HUES6 (cell line): ENCODE measurements at regions not wholly inside any gene's neighbourhood (a gene's known extent, or its start where the extent isn't known, plus 50 kb on each side); places are given as distances from the start of the nearest gene placed in this dataset.
"Not testable (repeated sequence)": the region's sequence is repeated elsewhere in the genome, so short reads cannot be mapped to it uniquely, and the experiment has no call there.

Source experiments
- H3K27ac ChIP-seq: 2 replicates; pipeline ENCODE4 v1.7.0; 2013; ENCODE audit warnings: low read depth, mild to moderate bottlenecking, low read length, inconsistent platforms
- H3K27me3 ChIP-seq: 2 replicates; pipeline ENCODE4 v1.6.1; 2013; ENCODE audit warnings: low read length; ENCODE audit not compliant: control insufficient read depth, insufficient read depth
- H3K36me3 ChIP-seq: 2 replicates; pipeline ENCODE4 v1.6.1; 2013; ENCODE audit warnings: low read length; ENCODE audit not compliant: control insufficient read depth, insufficient read depth
- H3K4me1 ChIP-seq: 2 replicates; pipeline ENCODE4 v1.6.1; 2013; ENCODE audit warnings: low read length; ENCODE audit not compliant: control insufficient read depth, insufficient read depth
- H3K4me3 ChIP-seq: 2 replicates; pipeline ENCODE4 v1.5.1; 2013; ENCODE audit warnings: low read depth, low read length
- H3K9ac ChIP-seq: one replicate; pipeline ENCODE4 v1.6.1; 2013; ENCODE audit warnings: mild to moderate bottlenecking, low read length
- H3K9me3 ChIP-seq: 2 replicates; pipeline ENCODE4 v1.6.1; 2013; ENCODE audit warnings: low read depth, low read length; ENCODE audit not compliant: control insufficient read depth, insufficient read depth

DNA sequence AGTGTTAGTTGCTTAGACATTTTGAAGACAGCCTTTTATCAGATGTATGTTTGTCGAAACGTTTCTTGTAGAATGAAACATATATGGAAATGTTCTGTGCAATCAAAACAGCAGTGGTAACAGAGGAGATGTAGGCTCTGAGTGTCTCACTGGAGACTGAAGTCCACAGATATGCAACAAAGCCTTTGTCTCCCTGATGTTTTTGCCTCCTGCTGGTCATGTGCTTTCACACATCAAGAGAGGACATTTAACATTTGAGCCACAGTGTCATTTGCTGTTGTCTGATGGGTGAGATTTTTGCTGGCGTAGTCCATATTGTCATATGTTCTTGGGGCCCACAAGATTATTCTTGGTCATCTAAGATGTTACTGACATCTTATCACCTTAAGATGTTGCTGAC lies 101.7 kb downstream of the POTEH start:
- not testable (repeated sequence) for H3K27ac ChIP-seq, H3K9me3 ChIP-seq, H3K27me3 ChIP-seq, H3K4me1 ChIP-seq, H3K9ac ChIP-seq, H3K36me3 ChIP-seq, H3K4me3 ChIP-seq

DNA sequence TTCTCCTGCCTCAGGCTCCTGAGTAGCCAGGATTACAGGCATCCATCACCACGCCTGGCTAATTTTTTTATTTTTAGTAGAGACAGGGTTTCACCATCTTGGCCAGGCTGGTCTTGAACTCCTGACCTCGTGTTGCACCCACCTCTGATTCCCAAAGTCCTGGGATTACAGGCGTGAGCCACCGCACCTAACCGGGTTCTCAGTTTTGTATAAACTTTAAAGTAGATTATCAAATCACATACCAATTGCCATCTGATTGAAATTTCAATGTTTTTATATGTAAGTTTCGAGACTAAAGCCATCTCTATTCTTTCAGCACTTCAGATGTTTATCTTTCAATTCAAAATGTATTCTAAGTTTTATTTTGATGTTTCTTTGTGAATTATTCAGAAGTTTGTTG lies 110.1 kb downstream of the POTEH start:
- not testable (repeated sequence) for H3K4me1 ChIP-seq, H3K36me3 ChIP-seq, H3K9ac ChIP-seq, H3K27ac ChIP-seq, H3K4me3 ChIP-seq, H3K27me3 ChIP-seq, H3K9me3 ChIP-seq

DNA sequence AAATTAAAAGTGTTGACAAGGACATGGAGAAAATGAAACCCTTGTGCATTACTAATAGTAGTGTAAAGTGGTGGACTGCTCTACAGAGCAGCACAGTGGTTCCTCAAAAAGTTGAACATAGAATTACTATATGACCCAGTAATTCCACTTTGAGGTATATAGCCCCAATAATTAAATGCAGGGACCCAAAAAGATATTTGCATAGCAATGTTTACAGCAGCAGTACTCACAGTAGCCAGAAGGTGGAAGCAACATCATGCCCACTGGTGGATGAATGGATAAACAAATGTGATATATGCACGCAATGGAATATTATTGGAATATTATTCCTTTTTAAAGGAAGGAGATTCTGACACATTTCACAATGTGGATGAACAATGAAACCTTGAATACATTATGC lies 121.3 kb downstream of the POTEH start:
- H3K4me3 ChIP-seq, H3K36me3 ChIP-seq, H3K4me1 ChIP-seq, H3K9me3 ChIP-seq, H3K27me3 ChIP-seq, H3K27ac ChIP-seq, H3K9ac ChIP-seq: not testable (repeated sequence)

DNA sequence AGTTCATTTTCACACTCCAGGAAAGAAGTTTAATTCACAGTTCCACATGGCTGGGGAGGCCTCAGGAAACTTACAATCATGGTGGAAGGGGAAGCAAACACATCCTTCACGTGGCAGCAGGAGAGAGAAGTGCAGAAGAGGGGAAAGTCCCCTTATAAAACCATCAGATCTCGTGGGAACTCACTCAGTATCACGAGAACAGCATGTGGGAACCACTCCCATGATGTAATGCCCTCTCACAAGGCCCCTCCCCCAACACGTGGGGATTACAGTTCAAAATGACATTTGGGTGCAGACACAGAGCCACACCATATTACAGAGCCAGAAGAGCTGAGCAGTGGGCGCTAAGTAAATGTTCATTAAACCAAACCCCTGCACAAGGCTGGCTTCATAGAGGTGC lies 126.0 kb downstream of the POTEH start:
- not testable (repeated sequence) for H3K27me3 ChIP-seq, H3K4me3 ChIP-seq, H3K9me3 ChIP-seq, H3K36me3 ChIP-seq, H3K27ac ChIP-seq, H3K9ac ChIP-seq, H3K4me1 ChIP-seq

DNA sequence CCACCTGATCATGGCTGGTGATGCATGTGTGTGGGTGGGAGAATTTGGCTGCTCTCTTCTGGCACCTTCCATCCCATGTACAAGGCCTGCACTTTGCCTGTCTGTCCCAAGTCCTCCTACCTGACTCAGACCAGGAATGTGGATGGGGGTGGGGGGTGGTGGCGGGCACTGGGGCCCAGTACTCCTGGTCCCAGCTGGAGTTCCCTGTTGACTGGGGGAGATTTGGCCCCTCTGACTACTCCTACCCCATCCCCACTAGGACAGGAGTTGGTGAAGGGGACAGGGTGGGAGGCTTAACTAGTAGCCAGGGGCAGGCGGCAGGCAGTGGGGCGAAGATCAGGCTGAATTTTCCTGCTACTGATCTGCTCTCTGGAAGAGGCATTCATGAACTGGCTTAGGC lies 126.6 kb downstream of the POTEH start:
- not testable (repeated sequence) for H3K4me3 ChIP-seq, H3K9ac ChIP-seq, H3K9me3 ChIP-seq, H3K36me3 ChIP-seq, H3K4me1 ChIP-seq, H3K27ac ChIP-seq, H3K27me3 ChIP-seq

DNA sequence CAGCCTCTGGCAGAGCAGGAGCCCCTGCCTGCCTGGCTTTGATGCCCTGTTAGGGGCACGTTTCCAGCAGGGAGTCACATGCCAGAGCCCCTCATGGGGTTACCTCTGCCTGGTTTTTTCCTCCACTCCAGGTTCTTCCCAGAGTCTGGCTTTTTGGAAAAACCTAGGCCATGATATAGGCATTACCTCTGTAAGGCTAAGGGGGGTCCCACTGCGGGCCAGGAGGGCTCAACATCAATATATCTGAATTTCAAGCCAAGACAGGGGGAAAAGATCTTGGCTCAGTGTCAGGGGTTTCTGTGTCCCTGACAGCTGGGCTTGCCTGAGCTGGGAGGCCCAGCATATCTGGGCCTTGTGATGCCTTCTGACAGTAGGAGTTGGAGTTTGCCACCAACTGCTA lies 127.4 kb downstream of the POTEH start:
- not testable (repeated sequence) for H3K4me1 ChIP-seq, H3K27me3 ChIP-seq, H3K4me3 ChIP-seq, H3K27ac ChIP-seq, H3K9me3 ChIP-seq, H3K36me3 ChIP-seq, H3K9ac ChIP-seq

DNA sequence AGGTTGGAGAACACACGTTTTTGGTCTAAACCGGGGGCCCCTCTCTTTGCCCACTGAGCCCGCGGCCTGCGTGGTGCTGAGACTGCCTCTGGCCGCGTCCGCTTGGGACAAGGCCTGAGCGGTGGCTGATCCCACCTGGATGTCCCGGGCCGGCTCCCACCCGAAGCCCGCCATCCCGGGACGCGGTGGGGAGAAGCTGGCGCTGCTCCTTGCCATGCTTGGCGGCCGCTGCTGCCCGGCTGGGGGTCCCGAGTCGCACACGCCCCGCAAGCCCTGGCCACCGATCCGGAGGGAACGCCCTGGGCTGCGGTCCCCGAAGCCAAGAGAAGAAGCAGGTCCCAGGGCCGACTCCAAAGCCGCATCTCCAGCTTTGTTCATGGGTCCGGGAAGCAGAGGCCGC lies 130.1 kb downstream of the POTEH start:
- H3K9ac ChIP-seq, H3K27me3 ChIP-seq, H3K36me3 ChIP-seq, H3K27ac ChIP-seq, H3K4me1 ChIP-seq, H3K9me3 ChIP-seq, H3K4me3 ChIP-seq: not testable (repeated sequence)

DNA sequence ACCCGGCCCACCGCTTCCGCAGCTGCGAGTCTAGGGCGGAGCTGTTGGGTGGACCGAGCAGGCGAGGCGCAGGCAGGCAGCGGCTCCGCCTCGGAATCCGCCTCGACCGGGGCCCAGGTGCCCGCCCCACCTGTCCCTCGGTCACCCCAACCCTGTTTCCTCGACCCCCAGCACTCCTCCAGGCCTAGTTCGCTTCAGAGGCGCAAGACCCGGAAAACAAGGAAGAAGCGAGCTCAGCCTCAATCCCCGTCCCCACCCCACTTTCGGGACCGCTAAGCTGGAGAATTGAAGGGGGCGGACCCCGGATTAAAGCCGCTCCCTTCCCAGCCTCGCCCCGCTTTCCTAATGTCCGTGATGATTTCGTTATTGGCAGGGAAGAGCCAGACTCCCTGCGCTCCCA lies 131.3 kb downstream of the POTEH start:
- H3K9ac ChIP-seq, H3K4me3 ChIP-seq, H3K36me3 ChIP-seq, H3K27me3 ChIP-seq, H3K27ac ChIP-seq, H3K4me1 ChIP-seq, H3K9me3 ChIP-seq: not testable (repeated sequence)

DNA sequence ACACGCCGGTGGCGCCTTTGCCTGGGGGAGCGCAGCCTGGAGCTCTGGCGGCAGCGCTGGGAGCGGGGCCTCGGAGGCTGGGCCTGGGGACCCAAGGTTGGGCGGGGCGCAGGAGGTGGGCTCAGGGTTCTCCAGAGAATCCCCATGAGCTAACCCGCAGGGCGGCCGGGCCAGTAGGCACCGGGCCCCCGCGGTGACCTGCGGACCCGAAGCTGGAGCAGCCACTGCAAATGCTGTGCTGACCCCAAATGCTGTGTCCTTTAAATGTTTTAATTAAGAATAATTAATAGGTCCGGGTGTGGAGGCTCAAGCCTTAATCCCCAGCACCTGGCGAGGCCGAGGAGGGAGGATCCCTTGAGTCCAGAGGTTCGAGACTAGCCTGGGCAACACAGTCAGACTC lies 132.2 kb downstream of the POTEH start:
- not testable (repeated sequence) for H3K27ac ChIP-seq, H3K4me3 ChIP-seq, H3K4me1 ChIP-seq, H3K36me3 ChIP-seq, H3K9me3 ChIP-seq, H3K9ac ChIP-seq, H3K27me3 ChIP-seq

DNA sequence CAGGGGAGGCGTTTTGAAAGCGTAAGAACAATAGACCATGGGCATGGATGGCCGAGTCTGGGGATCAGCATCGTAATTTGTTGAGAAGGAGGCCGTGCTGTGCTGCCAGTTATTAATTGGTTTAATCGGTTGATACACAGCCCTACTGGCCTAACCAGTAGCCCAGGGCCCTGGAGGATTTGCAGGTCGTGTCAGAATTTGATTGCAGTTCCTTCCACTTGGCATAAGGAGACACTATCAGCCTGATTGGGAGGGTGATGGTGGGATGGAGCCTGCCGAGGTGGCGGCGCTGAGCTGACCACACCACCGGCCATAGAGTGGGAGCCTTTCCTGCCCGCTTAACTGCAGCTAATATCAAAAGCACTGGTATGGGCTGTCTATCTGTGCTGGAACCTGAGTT lies 133.4 kb downstream of the POTEH start:
- H3K27me3 ChIP-seq, H3K9ac ChIP-seq, H3K36me3 ChIP-seq, H3K4me3 ChIP-seq, H3K27ac ChIP-seq, H3K9me3 ChIP-seq, H3K4me1 ChIP-seq: not testable (repeated sequence)

DNA sequence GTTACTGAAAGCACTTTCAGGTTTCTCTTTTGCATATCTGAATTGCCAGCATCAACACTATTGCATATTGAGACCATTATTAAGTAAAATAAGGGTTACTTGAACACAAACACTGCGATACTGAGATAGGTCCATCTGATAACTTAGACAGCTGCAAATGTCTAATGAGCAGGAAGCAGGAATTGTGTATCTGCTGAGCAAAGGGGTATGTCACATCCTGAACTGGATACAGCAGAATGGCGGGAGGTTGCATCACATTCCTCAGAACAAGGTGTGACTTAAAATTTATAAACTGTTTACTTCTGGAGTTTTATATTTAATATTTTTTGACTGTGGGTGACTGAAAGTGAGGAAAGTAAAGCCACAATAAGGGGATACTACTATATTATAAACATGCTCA lies 142.4 kb downstream of the POTEH start:
- H3K9me3 ChIP-seq, H3K36me3 ChIP-seq, H3K27ac ChIP-seq, H3K27me3 ChIP-seq, H3K4me1 ChIP-seq, H3K4me3 ChIP-seq, H3K9ac ChIP-seq: not testable (repeated sequence)

DNA sequence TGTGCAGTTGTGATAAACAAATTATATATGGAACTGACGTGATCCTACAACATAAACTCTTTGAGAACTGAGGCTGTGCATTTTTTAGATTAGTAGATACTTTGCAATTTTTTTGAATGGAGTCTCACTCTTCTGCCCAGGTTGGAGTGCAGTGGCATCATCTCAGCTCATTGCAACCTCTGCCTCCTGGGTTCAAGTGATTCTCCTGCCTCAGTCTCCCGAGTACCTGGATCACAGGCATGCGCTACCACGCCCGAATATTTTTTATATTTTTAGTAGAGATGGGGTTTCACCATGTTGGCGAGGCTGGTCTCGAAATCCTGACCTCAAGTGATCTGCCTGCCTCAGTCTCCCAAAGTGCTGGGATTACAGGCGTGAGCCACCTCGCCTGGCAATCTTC lies 145.9 kb downstream of the POTEH start:
- not testable (repeated sequence) for H3K4me1 ChIP-seq, H3K27ac ChIP-seq, H3K4me3 ChIP-seq, H3K36me3 ChIP-seq, H3K9ac ChIP-seq, H3K27me3 ChIP-seq, H3K9me3 ChIP-seq
